ENCODE measurements at regions not wholly inside any gene's neighbourhood (a gene's known extent, or its start where the extent isn't known, plus 50 kb on each side); places are given as distances from the start of the nearest gene placed in this dataset.

- no peak for DNase-seq (ENCODE audit: low read depth)
- H3K4me3 ChIP-seq (ENCODE audit: control insufficient read depth, low read depth, low read length) = no peak overlapping the region
- TF ChIP-seq CTCF (IDR thresholded peaks at IDR 0.05; ENCODE audit: control insufficient read depth, insufficient read depth, low read depth, low read length, missing control alignments) = no peak
Measured at GRCh38 chr18:78696698-78697435, 282.8 kb upstream of the SALL3 start.

- no peak for DNase-seq (ENCODE audit: low read depth)
- no peak for TF ChIP-seq CTCF (IDR thresholded peaks at IDR 0.05; ENCODE audit: control insufficient read depth, insufficient read depth, low read depth, low read length, missing control alignments)
- no peak overlapping the region for H3K4me3 ChIP-seq (ENCODE audit: control insufficient read depth, low read depth, low read length)
Measured at GRCh38 chr18:78697446-78697845, 282.2 kb upstream of the SALL3 start.

DNA sequence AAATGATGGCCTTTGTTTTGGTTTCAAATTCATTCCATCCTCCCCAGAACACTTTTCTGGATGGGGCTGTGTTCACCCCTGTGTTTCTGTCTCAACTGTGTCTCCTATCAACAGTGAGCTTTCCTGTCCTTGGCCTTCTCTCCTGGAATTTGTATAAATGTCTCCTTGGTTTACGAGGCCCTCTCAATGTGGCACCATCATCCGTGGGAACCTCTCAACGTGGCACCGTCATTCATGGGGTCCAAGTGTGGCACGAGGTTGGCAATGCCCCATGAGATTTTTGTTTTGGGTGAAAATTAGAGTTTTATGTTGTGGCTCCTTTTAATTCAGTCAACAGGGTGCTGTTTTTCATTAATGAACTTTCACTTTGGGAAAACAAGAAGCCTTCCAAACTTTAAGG, 280.7 kb upstream of the SALL3 start:
- H3K4me3 ChIP-seq (ENCODE audit: control insufficient read depth, low read depth, low read length) = no peak overlapping the region
- no peak for TF ChIP-seq CTCF (IDR thresholded peaks at IDR 0.05; ENCODE audit: control insufficient read depth, insufficient read depth, low read depth, low read length, missing control alignments)
- no peak for DNase-seq (ENCODE audit: low read depth)

- no peak for DNase-seq (ENCODE audit: low read depth)
- no peak for TF ChIP-seq CTCF (IDR thresholded peaks at IDR 0.05; ENCODE audit: control insufficient read depth, insufficient read depth, low read depth, low read length, missing control alignments)
- no peak overlapping the region for H3K4me3 ChIP-seq (ENCODE audit: control insufficient read depth, low read depth, low read length)
Measured at GRCh38 chr18:78699499-78699898, 280.1 kb upstream of the SALL3 start.

DNA sequence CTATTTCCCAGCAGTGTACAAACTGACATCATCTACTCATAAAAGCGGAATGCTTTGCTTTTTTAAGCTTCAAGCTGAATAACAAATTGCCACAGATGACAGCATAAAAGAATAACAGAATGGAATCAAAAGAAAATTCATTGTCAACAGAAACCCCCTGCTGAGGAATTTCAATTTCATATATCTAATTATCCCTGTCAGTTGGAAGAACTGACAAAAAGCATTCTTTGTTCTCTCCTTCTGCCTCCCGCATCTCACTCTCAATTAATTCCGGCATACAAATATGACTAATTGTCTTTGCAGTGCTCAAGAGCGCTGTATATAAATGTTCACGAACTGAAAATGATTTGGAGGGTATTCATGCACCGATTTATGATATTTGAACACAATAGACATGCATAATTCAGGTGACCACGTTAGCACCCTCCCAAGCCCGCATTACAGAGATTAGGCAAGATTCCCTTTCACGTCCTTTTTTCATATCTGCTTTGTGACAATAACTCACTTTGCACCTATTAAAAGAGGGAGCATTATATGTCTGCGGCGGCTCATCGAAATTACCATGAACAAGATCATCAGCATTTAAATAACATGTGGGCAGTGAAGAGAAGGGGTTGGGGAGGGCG, 277.7 kb upstream of the SALL3 start:
- no peak overlapping the region for H3K4me3 ChIP-seq (ENCODE audit: control insufficient read depth, low read depth, low read length)
- TF ChIP-seq CTCF (IDR thresholded peaks at IDR 0.05; ENCODE audit: control insufficient read depth, insufficient read depth, low read depth, low read length, missing control alignments) = no peak
- DNase-seq (ENCODE audit: low read depth) = no peak

GRCh38 chr18:78703291-78703690, 276.3 kb upstream of the SALL3 start:
- no peak overlapping the region for H3K4me3 ChIP-seq (ENCODE audit: control insufficient read depth, low read depth, low read length)
- TF ChIP-seq CTCF (IDR thresholded peaks at IDR 0.05; ENCODE audit: control insufficient read depth, insufficient read depth, low read depth, low read length, missing control alignments) = no peak
- no peak for DNase-seq (ENCODE audit: low read depth)

All from AG09309 (cell line).